ENCODE measurements at regions not wholly inside any gene's neighbourhood (a gene's known extent, or its start where the extent isn't known, plus 50 kb on each side); places are given as distances from the start of the nearest gene placed in this dataset.

- Histone ChIP-seq H3K4me3 (no peak overlapping the region), H3K9me3 (ENCODE audit: insufficient read depth, low read depth) (no peaks in the 10 kb centered on the region), H3K36me3 (ENCODE audit: low read depth) (no peaks in the 10 kb centered on the region), H2AFZ (no peak overlapping the region), H3K4me2 (no peak overlapping the region), H4K20me1 (ENCODE audit: insufficient read depth) (no peaks in the 10 kb centered on the region), H3K9me2 (ENCODE audit: insufficient read depth) (no peaks in the 10 kb centered on the region), H3K79me2 (ENCODE audit: low read depth) (no peaks in the 10 kb centered on the region), H3K27me3 (ENCODE audit: insufficient read depth, low read depth) (no peaks in the 10 kb centered on the region), H3K4me1 (replicated peaks; ENCODE audit: insufficient read depth) (no peaks in the 10 kb centered on the region), H3K27ac (no peak overlapping the region), H3F3A (ENCODE audit: insufficient read depth, low read depth) (no peaks in the 10 kb centered on the region)
- ChIA-PET CTCF (no interaction called here), POLR2A (ENCODE audit: unreplicated experiment) (no interaction called here)
- intact Hi-C loops (cut with micrococcal nuclease; ENCODE audit: unreplicated experiment), result no loop called here
- DNase-seq, result no peak
- BruUV-seq (replicated peaks), result no TSS peak
- TF ChIP-seq, protein P1, sequence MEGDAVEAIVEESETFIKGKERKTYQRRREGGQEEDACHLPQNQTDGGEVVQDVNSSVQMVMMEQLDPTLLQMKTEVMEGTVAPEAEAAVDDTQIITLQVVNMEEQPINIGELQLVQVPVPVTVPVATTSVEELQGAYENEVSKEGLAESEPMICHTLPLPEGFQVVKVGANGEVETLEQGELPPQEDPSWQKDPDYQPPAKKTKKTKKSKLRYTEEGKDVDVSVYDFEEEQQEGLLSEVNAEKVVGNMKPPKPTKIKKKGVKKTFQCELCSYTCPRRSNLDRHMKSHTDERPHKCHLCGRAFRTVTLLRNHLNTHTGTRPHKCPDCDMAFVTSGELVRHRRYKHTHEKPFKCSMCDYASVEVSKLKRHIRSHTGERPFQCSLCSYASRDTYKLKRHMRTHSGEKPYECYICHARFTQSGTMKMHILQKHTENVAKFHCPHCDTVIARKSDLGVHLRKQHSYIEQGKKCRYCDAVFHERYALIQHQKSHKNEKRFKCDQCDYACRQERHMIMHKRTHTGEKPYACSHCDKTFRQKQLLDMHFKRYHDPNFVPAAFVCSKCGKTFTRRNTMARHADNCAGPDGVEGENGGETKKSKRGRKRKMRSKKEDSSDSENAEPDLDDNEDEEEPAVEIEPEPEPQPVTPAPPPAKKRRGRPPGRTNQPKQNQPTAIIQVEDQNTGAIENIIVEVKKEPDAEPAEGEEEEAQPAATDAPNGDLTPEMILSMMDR (conservative IDR thresholded peaks at IDR 0.05), result no peak
- TF ChIP-seq EZH2 (IDR thresholded peaks at IDR 0.05; ENCODE audit: low read depth), result no peak
Measured at GRCh38 chr1:219472596-219472995, 140.3 kb downstream of the ZC3H11B start.

DNA sequence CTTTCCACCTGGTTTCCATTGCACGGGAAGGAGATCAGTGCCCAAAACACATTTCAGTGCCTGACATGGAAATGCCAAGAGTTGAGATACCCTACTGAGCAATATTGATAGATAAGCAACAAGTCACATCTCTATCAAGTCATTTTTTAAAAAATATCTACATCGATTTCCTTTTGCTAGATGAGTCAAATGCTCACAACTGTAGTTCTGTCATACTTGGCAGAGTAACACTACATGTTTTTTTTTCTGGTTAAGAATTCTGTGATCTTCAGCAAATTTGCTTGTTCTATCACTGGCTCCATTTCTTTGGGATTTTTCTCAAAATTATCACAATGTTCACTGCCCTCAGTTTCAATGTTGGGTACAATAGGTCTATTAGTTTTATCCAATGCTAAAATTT is 145.4 kb downstream of the ZC3H11B start:
- intact Hi-C loops (cut with micrococcal nuclease; ENCODE audit: unreplicated experiment), result no loop called here
- H3K9me3 ChIP-seq (ENCODE audit: insufficient read depth, low read depth), result no peaks in the 10 kb centered on the region
- no peak overlapping the region for H3K27ac ChIP-seq
- H2AFZ ChIP-seq, result no peak overlapping the region
- no peaks in the 10 kb centered on the region for H4K20me1 ChIP-seq (ENCODE audit: insufficient read depth)
- H3K36me3 ChIP-seq (ENCODE audit: low read depth), result no peaks in the 10 kb centered on the region
- CTCF ChIA-PET, result no interaction called here
- no peak overlapping the region for H3K4me3 ChIP-seq
- no peaks in the 10 kb centered on the region for H3K9me2 ChIP-seq (ENCODE audit: insufficient read depth)
- BruUV-seq (replicated peaks), result no TSS peak
- TF ChIP-seq, protein P1 (conservative IDR thresholded peaks at IDR 0.05), result no peak
- TF ChIP-seq EZH2 (IDR thresholded peaks at IDR 0.05; ENCODE audit: low read depth), result no peak
- H3K27me3 ChIP-seq (ENCODE audit: insufficient read depth, low read depth), result no peaks in the 10 kb centered on the region
- H3K4me1 ChIP-seq (replicated peaks; ENCODE audit: insufficient read depth), result no peaks in the 10 kb centered on the region
- POLR2A ChIA-PET (ENCODE audit: unreplicated experiment), result no interaction called here
- DNase-seq, result no peak
- H3F3A ChIP-seq (ENCODE audit: insufficient read depth, low read depth), result no peaks in the 10 kb centered on the region
- H3K79me2 ChIP-seq (ENCODE audit: low read depth), result no peaks in the 10 kb centered on the region
- H3K4me2 ChIP-seq, result no peak overlapping the region

DNA sequence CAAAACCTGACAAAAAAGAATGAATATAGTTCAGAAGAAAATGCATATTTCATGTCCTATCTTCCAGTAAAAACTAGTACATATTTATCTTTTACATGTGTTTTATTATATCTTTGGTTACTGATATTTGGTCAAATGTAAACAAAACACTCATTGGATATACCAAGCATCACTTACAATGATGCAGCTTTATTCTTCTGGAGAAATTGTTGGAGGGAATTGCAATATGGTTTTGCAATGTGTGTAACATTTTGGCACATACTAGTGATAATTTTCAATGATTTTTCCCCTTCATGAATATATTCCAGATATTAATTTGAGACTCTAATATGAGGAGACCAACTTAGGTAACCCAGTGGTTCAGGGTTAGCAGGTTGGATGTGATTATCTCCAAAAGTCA is 146.1 kb downstream of the ZC3H11B start:
- Histone ChIP-seq H2AFZ (no peak overlapping the region), H3K36me3 (ENCODE audit: low read depth) (no peaks in the 10 kb centered on the region), H3K9me3 (ENCODE audit: insufficient read depth, low read depth) (no peaks in the 10 kb centered on the region), H3K27me3 (ENCODE audit: insufficient read depth, low read depth) (no peaks in the 10 kb centered on the region), H3K4me1 (replicated peaks; ENCODE audit: insufficient read depth) (no peaks in the 10 kb centered on the region), H4K20me1 (ENCODE audit: insufficient read depth) (no peaks in the 10 kb centered on the region), H3K4me3 (no peak overlapping the region), H3K9me2 (ENCODE audit: insufficient read depth) (no peaks in the 10 kb centered on the region), H3K27ac (no peak overlapping the region), H3F3A (ENCODE audit: insufficient read depth, low read depth) (no peaks in the 10 kb centered on the region), H3K4me2 (no peak overlapping the region), H3K79me2 (ENCODE audit: low read depth) (no peaks in the 10 kb centered on the region)
- no TSS peak for BruUV-seq (replicated peaks)
- intact Hi-C loops (cut with micrococcal nuclease; ENCODE audit: unreplicated experiment), result no loop called here
- CTCF ChIA-PET, result no interaction called here
- DNase-seq, result no peak
- POLR2A ChIA-PET (ENCODE audit: unreplicated experiment), result no interaction called here
- TF ChIP-seq, protein P1 (conservative IDR thresholded peaks at IDR 0.05), result no peak
- TF ChIP-seq EZH2 (IDR thresholded peaks at IDR 0.05; ENCODE audit: low read depth), result no peak
